ENCODE measurements at regions not wholly inside any gene's neighbourhood (a gene's known extent, or its start where the extent isn't known, plus 50 kb on each side); places are given as distances from the start of the nearest gene placed in this dataset.
"Not testable (repeated sequence)": the region's sequence is repeated elsewhere in the genome, so short reads cannot be mapped to it uniquely, and the experiment has no call there.

DNA sequence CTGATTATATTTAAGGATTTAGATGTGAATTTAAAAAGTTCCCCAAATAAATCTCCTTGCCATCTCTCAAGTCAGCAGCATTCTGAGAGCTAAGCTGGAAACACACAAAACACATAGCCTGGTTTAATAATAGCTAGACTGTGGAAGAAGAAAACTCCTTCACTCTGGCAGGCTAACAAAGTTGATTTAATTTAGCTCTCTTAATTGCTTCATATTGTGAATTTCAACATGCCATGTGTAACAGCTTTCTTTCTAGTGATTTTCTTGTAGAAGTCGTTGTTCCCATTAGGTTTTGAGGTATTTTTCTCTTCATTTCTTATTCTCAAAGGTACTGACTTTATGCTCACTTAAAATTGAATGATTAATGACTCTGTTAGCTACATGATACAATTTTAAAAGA lies 216.8 kb upstream of the AKR1E2 start:
- Histone ChIP-seq H3K9me3 (ENCODE audit: severe bottlenecking) (no peaks in the 10 kb centered on the region), H3K36me3 (ENCODE audit: low read depth) (no peaks in the 10 kb centered on the region), H3K27ac (ENCODE audit: poor library complexity, severe bottlenecking) (no peak overlapping the region), H3K27me3 (ENCODE audit: insufficient read depth, poor library complexity, severe bottlenecking) (no peaks in the 10 kb centered on the region), H3K4me1 (ENCODE audit: insufficient read depth, poor library complexity, severe bottlenecking) (no peaks in the 10 kb centered on the region), H3K4me3 (ENCODE audit: severe bottlenecking) (no peak overlapping the region)
- TF ChIP-seq CTCF (IDR thresholded peaks at IDR 0.05; ENCODE audit: poor library complexity, severe bottlenecking), result no peak
- DNase-seq (ENCODE audit: low spot score), result no peak
- no peak for ATAC-seq (ENCODE audit: low read depth)

DNA sequence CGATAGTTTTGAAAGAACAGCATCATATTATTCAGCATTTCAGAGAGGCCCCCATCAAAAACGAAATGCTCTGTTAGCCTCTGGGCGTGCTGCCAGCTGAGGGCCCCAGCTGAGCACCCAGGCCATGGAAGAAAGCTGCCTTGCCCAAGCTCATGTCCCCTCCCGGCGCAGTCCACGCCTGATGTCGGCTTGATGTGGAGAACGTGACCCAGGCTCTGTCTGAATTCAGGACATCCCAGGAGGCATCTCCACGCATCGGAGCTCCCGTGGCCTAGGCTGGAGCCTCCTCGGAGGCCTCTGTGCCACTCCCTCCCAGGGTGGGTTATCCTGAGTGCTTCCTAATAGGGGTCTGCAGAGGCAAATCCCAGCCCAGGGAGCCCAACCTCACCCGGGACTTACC lies 218.3 kb upstream of the AKR1E2 start:
- ATAC-seq (ENCODE audit: low read depth) (no peak), DNase-seq (ENCODE audit: low spot score) (no peak)
- no peaks in the 10 kb centered on the region for H3K4me1 ChIP-seq (ENCODE audit: insufficient read depth, poor library complexity, severe bottlenecking)
- H3K36me3 ChIP-seq (ENCODE audit: low read depth), result no peaks in the 10 kb centered on the region
- no peak overlapping the region for H3K4me3 ChIP-seq (ENCODE audit: severe bottlenecking)
- no peaks in the 10 kb centered on the region for H3K9me3 ChIP-seq (ENCODE audit: severe bottlenecking)
- TF ChIP-seq CTCF (IDR thresholded peaks at IDR 0.05; ENCODE audit: poor library complexity, severe bottlenecking), result no peak
- no peaks in the 10 kb centered on the region for H3K27me3 ChIP-seq (ENCODE audit: insufficient read depth, poor library complexity, severe bottlenecking)
- no peak overlapping the region for H3K27ac ChIP-seq (ENCODE audit: poor library complexity, severe bottlenecking)

DNA sequence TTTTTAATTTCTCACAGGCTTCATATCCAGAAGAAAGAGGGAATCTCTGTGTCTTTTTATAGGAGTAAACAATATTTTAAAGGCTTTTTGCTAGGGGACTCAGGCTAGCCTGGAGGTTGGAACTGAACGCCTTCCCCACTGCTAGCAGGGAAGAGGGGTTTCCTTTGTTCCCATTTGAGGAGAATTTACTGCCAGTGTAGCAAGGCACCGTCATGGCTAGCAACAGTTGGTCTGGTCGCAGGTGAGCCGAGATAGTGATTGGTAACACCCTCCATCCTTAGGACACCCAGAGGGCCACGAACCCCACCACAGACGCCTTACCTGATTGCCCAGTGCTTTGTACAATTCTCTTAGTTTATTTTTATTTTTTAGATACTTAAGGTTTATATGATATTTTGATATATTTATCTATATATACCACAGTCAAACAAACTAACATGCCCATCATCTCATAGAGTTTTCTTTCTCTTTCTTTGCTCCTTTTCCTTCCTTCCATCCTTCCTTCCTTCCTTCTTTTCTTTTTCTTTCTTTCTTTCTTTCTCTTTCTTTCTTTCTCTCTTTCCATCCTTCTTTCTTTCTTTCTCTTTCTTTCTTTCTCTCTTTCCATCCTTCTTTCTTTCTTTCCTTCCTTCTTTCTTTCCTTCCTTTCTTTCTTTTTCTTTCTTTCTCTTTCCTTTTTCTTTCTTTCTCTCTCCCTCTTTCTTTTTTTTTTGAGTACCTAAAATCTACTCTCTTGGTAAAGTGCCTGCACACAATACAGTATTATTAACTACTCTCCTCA lies 219.0 kb upstream of the AKR1E2 start:
- Histone ChIP-seq H3K9me3 (ENCODE audit: severe bottlenecking) (no peaks in the 10 kb centered on the region), H3K27me3 (ENCODE audit: insufficient read depth, poor library complexity, severe bottlenecking) (no peaks in the 10 kb centered on the region), H3K36me3 (ENCODE audit: low read depth) (no peaks in the 10 kb centered on the region), H3K4me3 (ENCODE audit: severe bottlenecking) (no peak overlapping the region), H3K27ac (ENCODE audit: poor library complexity, severe bottlenecking) (no peak overlapping the region), H3K4me1 (ENCODE audit: insufficient read depth, poor library complexity, severe bottlenecking) (no peaks in the 10 kb centered on the region)
- no peak for DNase-seq (ENCODE audit: low spot score)
- ATAC-seq (ENCODE audit: low read depth), result no peak
- TF ChIP-seq CTCF (IDR thresholded peaks at IDR 0.05; ENCODE audit: poor library complexity, severe bottlenecking), result no peak

DNA sequence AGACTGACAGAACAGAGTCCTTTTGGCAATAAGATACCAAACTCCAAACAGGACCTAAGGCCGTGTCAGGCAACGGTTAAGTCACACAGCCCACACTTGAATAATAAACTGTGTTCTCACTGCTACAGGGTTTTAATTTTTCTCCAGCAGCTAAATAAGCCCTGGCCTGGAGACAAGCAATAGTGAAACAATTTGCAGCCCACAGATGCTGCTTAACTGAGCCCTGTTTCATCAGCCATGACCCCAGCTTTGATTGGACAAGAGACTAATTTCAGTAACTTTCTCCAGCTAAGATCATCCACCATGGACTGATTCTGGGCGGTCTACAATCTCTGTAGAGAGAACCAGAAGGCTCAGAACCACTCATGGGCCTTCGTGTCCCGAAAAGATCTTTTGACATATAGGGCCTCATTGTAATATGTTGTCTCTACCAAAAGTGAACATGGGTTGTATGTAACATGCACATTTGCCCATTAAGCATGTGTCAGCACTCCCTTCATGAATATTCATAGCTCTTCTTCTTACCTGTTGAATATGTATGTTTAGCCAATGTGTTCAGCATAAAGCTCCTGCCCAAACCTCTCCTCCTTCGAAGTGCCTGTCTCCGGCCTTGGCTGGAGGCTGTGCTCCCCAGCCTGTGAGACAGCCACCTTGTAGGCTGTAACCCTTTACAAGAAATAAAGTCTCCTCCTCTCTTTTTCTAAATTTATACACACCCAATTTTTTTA lies 223.1 kb upstream of the AKR1E2 start:
- ATAC-seq (ENCODE audit: low read depth) (no peak), DNase-seq (ENCODE audit: low spot score) (no peak)
- H3K4me3 ChIP-seq (ENCODE audit: severe bottlenecking), result no peak overlapping the region
- no peaks in the 10 kb centered on the region for H3K4me1 ChIP-seq (ENCODE audit: insufficient read depth, poor library complexity, severe bottlenecking)
- no peaks in the 10 kb centered on the region for H3K9me3 ChIP-seq (ENCODE audit: severe bottlenecking)
- no peaks in the 10 kb centered on the region for H3K36me3 ChIP-seq (ENCODE audit: low read depth)
- no peak for TF ChIP-seq CTCF (IDR thresholded peaks at IDR 0.05; ENCODE audit: poor library complexity, severe bottlenecking)
- no peaks in the 10 kb centered on the region for H3K27me3 ChIP-seq (ENCODE audit: insufficient read depth, poor library complexity, severe bottlenecking)
- H3K27ac ChIP-seq (ENCODE audit: poor library complexity, severe bottlenecking), result no peak overlapping the region

- no peak for TF ChIP-seq CTCF (IDR thresholded peaks at IDR 0.05; ENCODE audit: poor library complexity, severe bottlenecking)
- H3K9me3 ChIP-seq (ENCODE audit: severe bottlenecking), result no peaks in the 10 kb centered on the region
- no peaks in the 10 kb centered on the region for H3K36me3 ChIP-seq (ENCODE audit: low read depth)
- no peak for ATAC-seq (ENCODE audit: low read depth)
- DNase-seq (ENCODE audit: low spot score), result no peak
- H3K4me1 ChIP-seq (ENCODE audit: insufficient read depth, poor library complexity, severe bottlenecking), result peaks cover 11% of the 10 kb centered on the region
- no peak overlapping the region for H3K27ac ChIP-seq (ENCODE audit: poor library complexity, severe bottlenecking)
- no peaks in the 10 kb centered on the region for H3K27me3 ChIP-seq (ENCODE audit: insufficient read depth, poor library complexity, severe bottlenecking)
- no peak overlapping the region for H3K4me3 ChIP-seq (ENCODE audit: severe bottlenecking)
Observed at GRCh38 chr10:4599471-4599870, 226.5 kb upstream of the AKR1E2 start.

- not testable (repeated sequence) for H3K9me3 ChIP-seq (ENCODE audit: severe bottlenecking); H3K27ac ChIP-seq (ENCODE audit: poor library complexity, severe bottlenecking); DNase-seq (ENCODE audit: low spot score); H3K4me3 ChIP-seq (ENCODE audit: severe bottlenecking); H3K36me3 ChIP-seq (ENCODE audit: low read depth); ATAC-seq (ENCODE audit: low read depth); H3K27me3 ChIP-seq (ENCODE audit: insufficient read depth, poor library complexity, severe bottlenecking)
- H3K4me1 ChIP-seq (ENCODE audit: insufficient read depth, poor library complexity, severe bottlenecking), result peaks cover 11% of the 10 kb centered on the region
Observed at GRCh38 chr10:4597898-4598297, 228.1 kb upstream of the AKR1E2 start.

Measured in RWPE2 (cell line).